LNCaP clone FGC (cell line): ENCODE measurements at regions not wholly inside any gene's neighbourhood (a gene's known extent, or its start where the extent isn't known, plus 50 kb on each side); places are given as distances from the start of the nearest gene placed in this dataset.
"Not testable (repeated sequence)": the region's sequence is repeated elsewhere in the genome, so short reads cannot be mapped to it uniquely, and the experiment has no call there.

Experiments used
- DNase-seq: peaks from one replicate; pipeline ENCODE4 v3.0.0-alpha.2; 2011; ENCODE audit warnings: low read depth
- H3K4me3 ChIP-seq: 2 replicates; pipeline ENCODE4 v1.5.1; 2011; ENCODE audit warnings: mild to moderate bottlenecking, low read depth, low read length, control low read depth
- CTCF ChIP-seq: IDR thresholded peaks from 2 replicates; pipeline ENCODE4 v1.5.1; 2012; ENCODE audit warnings: mild to moderate bottlenecking; ENCODE audit not compliant: control insufficient read depth, insufficient read depth; ENCODE audit errors: extremely low read depth

GRCh38 chr3:177451301-177451750 lies 254.0 kb upstream of the TBL1XR1 start:
- no peak for DNase-seq
- no peak overlapping the region for H3K4me3 ChIP-seq
- no peak for TF ChIP-seq CTCF

DNA sequence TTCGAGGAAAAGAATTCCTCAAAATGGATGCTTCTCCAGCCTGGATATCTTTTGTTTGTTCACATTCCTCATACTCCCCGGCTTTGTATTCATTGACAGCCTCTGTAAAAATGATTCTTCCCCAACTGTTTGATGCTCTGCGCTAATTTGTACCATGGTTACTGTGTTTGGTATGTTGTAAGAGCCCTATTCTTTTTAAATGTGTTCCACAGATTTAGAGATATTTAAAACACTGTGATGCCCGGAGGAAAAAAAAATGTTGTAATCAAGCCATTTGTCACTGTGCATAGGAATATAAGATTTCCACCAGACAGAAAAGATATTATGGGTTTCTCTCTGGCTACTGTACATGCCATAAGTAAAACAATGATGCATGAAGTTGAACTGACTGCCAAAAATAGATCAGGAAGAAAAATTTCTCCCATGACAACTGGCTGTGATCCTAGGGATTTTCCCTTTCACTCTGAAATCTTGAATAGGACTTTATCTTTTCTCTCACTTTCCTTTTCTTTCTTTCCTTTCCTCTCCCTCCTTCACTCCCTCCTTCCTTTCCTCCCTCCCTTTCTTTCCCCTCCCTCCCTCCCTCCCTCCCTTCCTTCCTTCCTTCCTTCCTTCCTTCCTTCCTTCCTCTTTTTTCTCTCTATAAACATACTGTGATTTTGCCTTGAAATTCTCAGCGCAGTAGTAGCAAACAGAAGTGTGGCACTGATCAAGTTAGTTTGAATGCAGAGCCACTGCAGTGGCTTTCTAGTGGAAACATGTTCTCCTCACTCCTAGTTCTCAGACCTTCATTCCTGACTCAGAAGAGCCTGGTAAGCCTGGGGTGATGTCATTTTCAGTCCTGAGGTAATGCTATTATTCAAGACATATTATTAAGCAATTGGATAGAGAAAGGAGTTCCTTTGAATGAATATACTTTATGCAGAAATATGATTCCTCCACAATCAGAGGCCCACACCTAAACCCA lies 254.9 kb upstream of the TBL1XR1 start:
- H3K4me3 ChIP-seq = no peak overlapping the region
- DNase-seq = no peak
- no peak for TF ChIP-seq CTCF

- no peak overlapping the region for H3K4me3 ChIP-seq
- no peak for TF ChIP-seq CTCF
- no peak for DNase-seq
Observed at GRCh38 chr3:177452831-177453450, 255.7 kb upstream of the TBL1XR1 start.

- no peak for TF ChIP-seq CTCF
- no peak for DNase-seq
- no peak overlapping the region for H3K4me3 ChIP-seq
Observed at GRCh38 chr3:177453451-177453844, 256.2 kb upstream of the TBL1XR1 start.

DNA sequence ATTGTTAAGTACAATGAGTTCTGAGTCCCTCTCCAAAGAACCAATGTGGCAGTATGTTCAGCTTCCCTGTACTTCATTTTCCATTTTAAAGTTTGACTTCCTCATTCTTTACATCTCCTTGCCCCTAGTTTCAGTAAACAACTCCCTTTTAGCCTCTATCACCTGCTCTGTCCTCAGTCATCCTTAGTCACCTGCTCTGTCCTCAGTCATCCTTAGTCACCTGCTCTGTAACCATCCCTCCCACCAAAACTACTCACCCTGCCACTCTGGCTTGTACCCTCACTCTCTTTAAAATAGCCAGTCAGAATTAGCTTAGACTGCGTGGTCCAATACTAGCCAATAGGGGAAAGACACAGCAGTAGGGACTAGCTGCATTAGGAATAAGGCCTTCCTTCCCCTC lies 259.9 kb upstream of the TBL1XR1 start:
- not testable (repeated sequence) for H3K4me3 ChIP-seq, DNase-seq

DNA sequence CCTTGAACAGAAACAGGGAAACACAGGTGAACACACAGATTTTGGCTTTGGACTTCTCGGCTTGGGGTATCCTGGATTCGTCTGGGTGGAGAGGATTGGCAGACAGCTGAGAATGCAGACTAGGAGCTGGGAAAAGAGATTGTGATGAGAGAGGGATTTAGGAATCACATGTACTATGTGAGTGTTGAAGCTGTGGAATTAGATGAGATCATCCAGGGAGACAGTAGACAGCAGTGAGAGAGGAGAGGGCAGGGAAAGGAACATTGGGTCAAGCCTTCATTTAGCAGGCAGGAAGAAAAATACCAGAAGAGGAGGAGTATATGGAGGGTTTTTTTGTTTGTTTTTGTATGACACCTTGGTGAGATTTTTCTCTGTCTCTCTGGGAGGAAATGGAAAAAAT lies 262.1 kb upstream of the TBL1XR1 start:
- TF ChIP-seq CTCF = no peak
- DNase-seq = no peak
- H3K4me3 ChIP-seq = no peak overlapping the region

- no peak for DNase-seq
- TF ChIP-seq CTCF = no peak
Observed at GRCh38 chr3:177460047-177460446, 262.8 kb upstream of the TBL1XR1 start.

More at GRCh38 chr3:177460047-177460446, 262.8 kb upstream of the TBL1XR1 start:
- H3K4me3 ChIP-seq = no peak overlapping the region
